HL-60 (cell line): ENCODE measurements at regions not wholly inside any gene's neighbourhood (a gene's known extent, or its start where the extent isn't known, plus 50 kb on each side); places are given as distances from the start of the nearest gene placed in this dataset.

Source experiments
- DNase-seq, 2 experiments: peaks; one replicate each; pipeline ENCODE4 v3.0.0-alpha.2; 2010 to 2020; ENCODE audit warnings: low read depth in 1 of 2, low spot score in 1 of 2
- H3K27ac ChIP-seq: fragments of 250-450 bp; sonication (Bioruptor Pico); replicated peaks from 2 replicates; pipeline ENCODE4 v1.5.1; 2020; ENCODE audit warnings: mild to moderate bottlenecking, moderate library complexity
- H3K27me3 ChIP-seq: fragments of 250-450 bp; sonication (Bioruptor Pico); 2 replicates; pipeline ENCODE4 v1.5.1; 2021; ENCODE audit warnings: mild to moderate bottlenecking, moderate library complexity; ENCODE audit not compliant: insufficient read depth, poor library complexity, severe bottlenecking
- H3K4me3 ChIP-seq: replicated peaks from 2 replicates; pipeline ENCODE4 v1.5.1; 2011; ENCODE audit warnings: mild to moderate bottlenecking, control low read depth, low read length; ENCODE audit not compliant: insufficient read depth
- CTCF ChIP-seq: IDR thresholded peaks from one replicate; pipeline ENCODE4 v1.5.1; 2011; ENCODE audit warnings: low read length, control low read depth, inconsistent platforms; ENCODE audit not compliant: insufficient read depth
- GABPA ChIP-seq: IDR thresholded peaks from 2 replicates; pipeline ENCODE4 v1.6.1; 2012; ENCODE audit warnings: low read depth
- POLR2AphosphoS5 ChIP-seq: IDR thresholded peaks from 2 replicates; pipeline ENCODE4 v1.6.1; 2012; ENCODE audit warnings: low read depth
- REST ChIP-seq: IDR thresholded peaks from 2 replicates; pipeline ENCODE4 v1.6.1; 2012; ENCODE audit warnings: low read depth; ENCODE audit not compliant: insufficient replicate concordance
- SPI1 ChIP-seq: IDR thresholded peaks from 2 replicates; pipeline ENCODE4 v1.6.1; 2012; ENCODE audit warnings: low read depth, mild to moderate bottlenecking, borderline replicate concordance

GRCh38 chrX:137432609-137433008 lies 133.3 kb upstream of the ZIC3 start:
- H3K27ac ChIP-seq: no peak overlapping the region
- TF ChIP-seq GABPA (no peak), CTCF (no peak), SPI1 (no peak), POLR2AphosphoS5 (no peak), REST (no peak)
- no peak overlapping the region for H3K4me3 ChIP-seq
- peak; percentile 1 to 18 for DNase-seq
- H3K27me3 ChIP-seq: peaks cover 12% of the 10 kb centered on the region

GRCh38 chrX:137431693-137432488 lies 134.0 kb upstream of the ZIC3 start:
- DNase-seq: no peak
- TF ChIP-seq POLR2AphosphoS5: no peak
- TF ChIP-seq CTCF: no peak
- no peak for TF ChIP-seq REST
- TF ChIP-seq SPI1: no peak
- TF ChIP-seq GABPA: no peak
- peaks cover 18% of the 10 kb centered on the region for H3K27me3 ChIP-seq
- H3K4me3 ChIP-seq: no peak overlapping the region
- H3K27ac ChIP-seq: no peak overlapping the region

GRCh38 chrX:137430984-137431475 lies 134.9 kb upstream of the ZIC3 start:
- TF ChIP-seq GABPA (no peak), POLR2AphosphoS5 (no peak), CTCF (no peak), SPI1 (no peak), REST (no peak)
- H3K27me3 ChIP-seq: peaks cover 19% of the 10 kb centered on the region
- no peak for DNase-seq
- H3K4me3 ChIP-seq: no peak overlapping the region
- H3K27ac ChIP-seq: no peak overlapping the region
